GM12874 (cell line): ENCODE measurements at regions not wholly inside any gene's neighbourhood (a gene's known extent, or its start where the extent isn't known, plus 50 kb on each side); places are given as distances from the start of the nearest gene placed in this dataset.

ENCODE experiments used
- TF ChIP-seq, protein P1 (sequence below): IDR thresholded peaks from 2 replicates; pipeline ENCODE4 v1.5.1; 2011; ENCODE audit warnings: low read depth, mild to moderate bottlenecking, control low read depth, low read length, moderate library complexity; ENCODE audit not compliant: insufficient read depth

- TF ChIP-seq, protein P1, sequence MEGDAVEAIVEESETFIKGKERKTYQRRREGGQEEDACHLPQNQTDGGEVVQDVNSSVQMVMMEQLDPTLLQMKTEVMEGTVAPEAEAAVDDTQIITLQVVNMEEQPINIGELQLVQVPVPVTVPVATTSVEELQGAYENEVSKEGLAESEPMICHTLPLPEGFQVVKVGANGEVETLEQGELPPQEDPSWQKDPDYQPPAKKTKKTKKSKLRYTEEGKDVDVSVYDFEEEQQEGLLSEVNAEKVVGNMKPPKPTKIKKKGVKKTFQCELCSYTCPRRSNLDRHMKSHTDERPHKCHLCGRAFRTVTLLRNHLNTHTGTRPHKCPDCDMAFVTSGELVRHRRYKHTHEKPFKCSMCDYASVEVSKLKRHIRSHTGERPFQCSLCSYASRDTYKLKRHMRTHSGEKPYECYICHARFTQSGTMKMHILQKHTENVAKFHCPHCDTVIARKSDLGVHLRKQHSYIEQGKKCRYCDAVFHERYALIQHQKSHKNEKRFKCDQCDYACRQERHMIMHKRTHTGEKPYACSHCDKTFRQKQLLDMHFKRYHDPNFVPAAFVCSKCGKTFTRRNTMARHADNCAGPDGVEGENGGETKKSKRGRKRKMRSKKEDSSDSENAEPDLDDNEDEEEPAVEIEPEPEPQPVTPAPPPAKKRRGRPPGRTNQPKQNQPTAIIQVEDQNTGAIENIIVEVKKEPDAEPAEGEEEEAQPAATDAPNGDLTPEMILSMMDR = no peak
Measured at GRCh38 chr2:44079686-44080085, 83.9 kb upstream of the LRPPRC start.

DNA sequence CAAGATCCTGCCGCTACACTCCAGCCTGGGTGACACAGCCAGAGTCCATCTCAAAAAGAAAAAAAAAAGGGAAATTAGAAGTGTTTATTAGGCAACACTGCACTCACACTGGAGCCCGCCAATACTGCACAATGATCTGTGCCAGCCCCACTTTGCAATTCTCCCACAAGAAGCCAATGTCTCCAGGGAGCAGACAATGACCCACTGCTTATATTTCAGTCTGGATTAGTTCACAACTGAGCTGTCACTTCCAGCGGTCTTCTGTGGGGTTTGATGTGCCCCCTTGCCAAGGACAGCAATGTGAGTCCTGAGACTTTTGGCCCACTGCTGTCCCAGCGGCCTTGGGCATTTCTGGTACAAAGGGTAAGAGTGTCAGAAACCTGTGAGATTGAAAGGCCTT, 85.6 kb upstream of the PPM1B start:
- TF ChIP-seq, protein P1 = no peak

GRCh38 chr2:44084850-44085249, 83.8 kb upstream of the PPM1B start:
- TF ChIP-seq, protein P1 = no peak

- TF ChIP-seq, protein P1 = no peak
Measured at GRCh38 chr2:44086629-44087028, 82.0 kb upstream of the PPM1B start.

- TF ChIP-seq, protein P1 = peak; percentile 90
Measured at GRCh38 chr2:44087036-44087713, 81.5 kb upstream of the PPM1B start.

DNA sequence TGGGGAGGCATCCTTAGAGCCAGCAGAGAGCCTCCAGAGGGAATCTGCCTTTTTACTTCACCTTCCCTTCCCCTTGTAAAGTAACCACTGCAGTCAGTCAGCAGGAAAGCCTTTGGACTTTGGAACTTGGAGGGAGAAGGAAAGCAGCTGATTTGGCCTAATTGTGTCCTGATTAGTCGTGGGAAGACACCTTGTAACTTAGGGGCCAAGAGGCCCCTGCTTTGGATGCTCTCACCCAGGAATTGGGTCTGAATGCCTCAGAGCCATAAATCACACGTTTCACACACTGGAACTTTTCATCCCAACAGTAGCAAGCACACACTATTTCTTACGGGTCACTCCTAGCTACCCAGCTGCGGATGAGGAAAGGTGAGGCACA, 81.0 kb upstream of the PPM1B start:
- TF ChIP-seq, protein P1 = no peak

DNA sequence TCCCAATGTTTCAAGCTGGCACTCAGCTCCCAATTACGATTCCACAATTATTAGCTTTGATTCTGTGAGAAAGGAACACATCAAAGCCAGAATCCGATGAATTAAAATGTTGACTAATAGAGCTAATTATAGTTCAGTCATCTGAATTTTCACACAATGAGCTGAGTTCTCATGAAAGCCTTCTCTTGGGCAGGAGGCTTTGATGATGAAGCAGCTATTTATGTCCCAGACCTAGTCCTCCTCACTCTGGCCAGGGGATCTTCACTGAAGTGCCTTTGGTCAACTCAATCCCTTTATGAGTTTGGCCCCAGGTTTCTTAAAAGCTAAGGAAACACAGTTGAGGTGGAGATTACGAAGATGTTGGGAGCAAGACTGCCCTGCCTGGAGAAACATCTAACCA, 74.7 kb upstream of the PPM1B start:
- TF ChIP-seq, protein P1 = no peak

DNA sequence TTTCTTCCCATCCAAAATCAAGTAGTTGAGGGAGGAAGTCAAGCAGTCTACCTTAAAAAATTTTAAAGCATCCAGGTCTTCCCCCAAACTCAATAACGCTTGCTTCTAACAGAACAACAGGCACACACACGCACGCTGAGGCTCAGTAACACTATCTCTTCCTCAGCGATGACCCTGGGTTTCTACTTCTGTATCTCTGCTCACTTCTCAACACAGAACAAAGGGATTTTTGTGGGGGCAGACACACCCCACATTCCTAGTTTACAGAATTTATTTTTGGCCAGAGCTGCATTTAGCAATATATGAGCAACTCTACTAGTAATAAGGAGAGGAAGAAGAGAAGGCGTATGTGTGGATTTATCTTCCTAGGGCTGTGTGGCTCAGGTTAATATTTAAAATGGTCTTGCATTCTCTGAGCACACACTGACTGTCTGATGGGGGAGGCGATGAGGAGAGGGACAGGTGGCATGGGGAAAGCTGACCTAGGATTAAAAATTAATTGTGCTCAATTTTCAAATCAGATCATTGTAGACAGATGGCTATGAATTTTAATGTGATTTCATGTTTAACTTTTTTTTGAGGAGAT, 71.3 kb upstream of the PPM1B start:
- TF ChIP-seq, protein P1 = no peak
